LoVo (cell line): ENCODE measurements at regions not wholly inside any gene's neighbourhood (a gene's known extent, or its start where the extent isn't known, plus 50 kb on each side); places are given as distances from the start of the nearest gene placed in this dataset.
"Not testable (repeated sequence)": the region's sequence is repeated elsewhere in the genome, so short reads cannot be mapped to it uniquely, and the experiment has no call there.

Source experiments
- DNase-seq: peaks from one replicate; pipeline ENCODE4 v3.0.0-alpha.2; 2016; ENCODE audit warnings: low spot score

DNA sequence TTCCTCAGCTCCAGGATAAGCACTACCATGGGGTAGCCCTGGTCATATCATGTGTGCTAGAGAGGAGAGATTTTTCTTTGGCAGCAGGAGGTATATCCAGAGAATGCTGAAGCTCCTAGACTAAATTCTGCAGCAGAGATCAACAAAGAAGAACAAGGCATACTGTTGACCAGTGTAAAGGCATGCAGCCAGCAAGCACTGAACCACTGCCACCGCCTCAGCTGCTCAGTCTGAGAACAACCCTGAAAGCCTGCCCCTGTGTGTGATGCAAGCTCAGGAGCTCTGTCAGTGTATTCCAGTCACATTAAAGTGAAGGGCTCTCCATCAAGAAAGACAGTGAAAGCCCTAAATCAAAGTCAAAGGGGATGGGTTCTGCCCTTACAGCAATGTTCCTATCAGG, 439.5 kb upstream of the CD180 start:
- no peak for DNase-seq

DNA sequence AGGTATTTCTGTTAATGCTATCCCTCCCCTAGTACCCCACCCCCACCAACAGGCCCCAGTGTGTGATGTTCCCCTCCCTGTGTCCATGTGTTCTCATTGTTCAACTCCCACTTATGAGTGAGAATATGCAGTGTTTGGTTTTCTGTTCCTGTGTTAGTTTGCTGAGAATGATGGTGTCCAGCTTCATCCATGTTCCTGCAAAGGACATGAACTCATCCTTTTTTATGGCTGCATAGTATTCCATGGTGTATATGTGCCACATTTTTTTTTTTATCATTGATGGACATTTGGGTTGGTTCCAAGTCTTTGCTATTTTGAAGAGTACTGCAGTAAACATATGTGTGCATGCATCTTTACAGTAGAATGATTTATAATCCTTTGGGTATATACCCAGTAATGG, 430.5 kb upstream of the CD180 start:
- not testable (repeated sequence) for DNase-seq

GRCh38 chr5:67623078-67623477, 426.5 kb upstream of the CD180 start:
- DNase-seq, result no peak

GRCh38 chr5:67620424-67621397, 424.1 kb upstream of the CD180 start:
- DNase-seq, result no peak

GRCh38 chr5:67619636-67620035, 423.0 kb upstream of the CD180 start:
- DNase-seq, result no peak

GRCh38 chr5:67619235-67619634, 422.6 kb upstream of the CD180 start:
- no peak for DNase-seq

GRCh38 chr5:67617051-67617450, 420.5 kb upstream of the CD180 start:
- no peak for DNase-seq

GRCh38 chr5:67612961-67613360, 416.4 kb upstream of the CD180 start:
- DNase-seq, result no peak

DNA sequence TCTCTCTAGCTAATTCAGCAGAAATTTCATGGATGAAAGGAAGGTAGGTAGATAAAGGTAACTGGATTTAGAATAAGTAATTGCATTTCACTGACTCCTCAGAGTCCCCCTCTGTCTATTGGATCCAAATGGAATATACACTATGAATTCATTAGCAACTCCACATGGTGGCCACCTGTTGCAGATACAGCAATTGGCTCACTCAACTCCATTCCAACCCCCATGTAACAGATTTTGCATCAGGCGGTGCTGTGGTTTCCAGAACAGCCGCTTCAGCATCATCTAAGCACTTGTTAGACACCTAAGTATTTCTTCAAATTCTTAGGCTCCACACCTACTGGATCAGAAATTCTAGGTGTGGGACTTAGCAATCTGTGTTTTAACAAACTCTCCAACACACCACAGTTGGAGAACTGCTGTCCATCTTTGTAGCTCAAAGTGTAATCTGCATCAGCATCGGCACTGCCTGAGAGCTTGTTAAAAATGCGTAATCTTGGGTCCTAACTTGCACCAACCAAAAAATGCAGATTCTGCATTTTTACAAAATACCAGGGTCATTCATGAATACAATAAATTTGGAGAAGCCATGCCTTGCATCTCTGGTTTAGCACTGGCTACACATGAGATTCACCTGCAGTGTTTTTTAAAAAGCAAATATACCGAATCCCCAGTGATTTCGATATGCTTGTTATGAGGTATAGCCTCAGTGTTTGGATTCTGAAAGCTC, 413.8 kb upstream of the CD180 start:
- no peak for DNase-seq

- no peak for DNase-seq
Measured at GRCh38 chr5:67607958-67608357, 411.4 kb upstream of the CD180 start.

GRCh38 chr5:67606586-67606947, 410.0 kb upstream of the CD180 start:
- DNase-seq, result no peak

- no peak for DNase-seq
Measured at GRCh38 chr5:67605730-67606585, 409.4 kb upstream of the CD180 start.

DNA sequence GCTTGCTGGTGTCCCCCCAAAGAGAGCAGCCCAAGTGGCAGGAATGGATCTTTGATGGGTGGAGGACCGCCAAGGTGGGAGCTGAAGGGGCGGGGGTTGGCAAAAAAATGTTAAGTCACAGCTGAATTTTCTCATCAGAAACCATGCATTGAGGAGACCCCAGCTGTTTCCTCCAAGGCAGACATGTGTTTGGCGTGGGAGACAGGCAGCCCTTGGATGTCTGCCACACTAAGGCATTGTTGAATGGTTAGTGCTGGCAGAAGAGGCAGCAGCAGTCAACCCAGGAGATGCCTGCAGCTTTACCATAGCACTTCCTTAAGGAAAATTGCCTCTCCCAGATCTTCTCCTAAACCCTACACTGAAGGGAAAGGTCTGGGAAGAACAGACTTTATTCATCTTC, 394.9 kb upstream of the CD180 start:
- DNase-seq, result no peak

DNA sequence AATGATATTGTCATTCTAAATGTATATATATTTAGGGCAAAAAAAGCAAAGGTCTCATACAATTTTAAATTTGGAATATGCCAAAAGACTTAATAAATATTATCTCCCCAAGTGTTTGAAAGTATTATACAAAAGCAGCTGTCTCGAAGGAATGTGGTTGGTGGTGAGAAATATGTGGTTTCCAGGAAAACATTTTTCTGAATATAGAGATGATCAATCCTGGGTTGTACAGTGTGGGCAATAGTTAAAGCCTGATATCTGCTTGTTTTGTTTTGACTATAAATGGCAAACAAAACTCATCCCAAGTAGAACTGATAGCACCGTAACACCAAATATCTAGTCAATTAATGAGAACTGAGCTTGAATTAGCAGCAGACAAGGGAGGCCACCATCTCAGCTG, 391.8 kb upstream of the CD180 start:
- DNase-seq, result no peak

- no peak for DNase-seq
Measured at GRCh38 chr5:67581203-67581602, 384.6 kb upstream of the CD180 start.

- no peak for DNase-seq
Measured at GRCh38 chr5:67578011-67578410, 381.4 kb upstream of the CD180 start.

DNA sequence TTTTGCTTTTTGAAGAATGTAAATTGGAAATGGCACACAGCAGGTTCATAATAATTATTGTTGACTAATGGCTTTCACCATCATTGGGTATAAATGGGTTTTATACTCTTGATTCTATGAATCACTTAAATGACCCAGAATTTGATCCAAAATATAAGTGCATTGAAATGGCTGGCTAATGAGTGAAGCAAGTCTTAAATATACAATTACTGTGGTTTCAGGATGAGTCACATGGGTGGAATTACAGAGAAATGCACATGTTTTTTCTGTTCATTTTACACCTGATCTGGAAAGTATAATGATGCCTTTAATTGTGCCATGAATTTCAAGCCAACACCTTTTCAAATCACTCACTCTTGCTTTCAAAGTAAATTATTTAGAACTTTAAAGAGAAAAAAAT, 380.8 kb upstream of the CD180 start:
- no peak for DNase-seq

DNA sequence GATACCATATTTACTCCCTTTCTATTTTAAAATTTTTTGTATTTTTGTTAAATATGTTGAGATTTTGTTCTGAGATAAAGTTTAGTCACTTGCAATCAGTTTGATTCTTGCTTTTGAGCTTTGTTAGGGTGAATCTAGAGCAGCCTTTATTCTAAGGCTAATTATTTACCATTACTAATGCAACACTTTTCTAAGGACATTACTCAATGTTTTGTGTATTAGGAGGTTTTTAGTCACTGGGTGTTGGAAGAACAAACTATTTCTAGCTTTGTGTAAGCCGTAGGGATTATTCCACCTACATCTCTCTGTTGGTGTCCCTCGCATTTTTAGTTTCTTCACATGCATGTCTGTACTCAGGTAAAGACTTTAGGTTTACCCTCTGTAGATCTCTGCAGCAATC, 379.5 kb upstream of the CD180 start:
- no peak for DNase-seq

GRCh38 chr5:67575087-67575486, 378.5 kb upstream of the CD180 start:
- DNase-seq, result no peak

- no peak for DNase-seq
Measured at GRCh38 chr5:67561151-67561932, 364.7 kb upstream of the CD180 start.

- DNase-seq, result no peak
Measured at GRCh38 chr5:67552773-67553172, 356.2 kb upstream of the CD180 start.

DNA sequence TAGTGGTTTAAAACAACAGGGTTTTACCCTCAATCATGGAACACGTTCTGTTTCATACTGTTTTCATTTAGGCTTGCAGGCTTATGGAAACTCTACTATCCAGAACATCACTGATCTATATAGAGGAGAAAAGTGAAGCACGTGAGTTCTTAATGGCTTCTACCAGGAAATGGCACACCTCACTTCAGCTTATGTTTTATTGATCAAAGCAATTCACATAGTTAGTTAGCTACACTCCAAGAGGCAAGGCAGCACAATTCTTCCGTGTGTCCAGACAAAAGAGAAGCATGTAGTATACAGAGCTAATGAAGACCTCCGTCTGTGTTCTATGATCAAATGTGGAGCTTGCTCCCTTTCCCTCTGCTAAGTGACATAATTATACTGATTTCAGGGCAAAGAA, 353.3 kb upstream of the CD180 start:
- DNase-seq, result no peak
